ENCODE measurements at regions not wholly inside any gene's neighbourhood (a gene's known extent, or its start where the extent isn't known, plus 50 kb on each side); places are given as distances from the start of the nearest gene placed in this dataset.
"Not testable (repeated sequence)": the region's sequence is repeated elsewhere in the genome, so short reads cannot be mapped to it uniquely, and the experiment has no call there.

DNA sequence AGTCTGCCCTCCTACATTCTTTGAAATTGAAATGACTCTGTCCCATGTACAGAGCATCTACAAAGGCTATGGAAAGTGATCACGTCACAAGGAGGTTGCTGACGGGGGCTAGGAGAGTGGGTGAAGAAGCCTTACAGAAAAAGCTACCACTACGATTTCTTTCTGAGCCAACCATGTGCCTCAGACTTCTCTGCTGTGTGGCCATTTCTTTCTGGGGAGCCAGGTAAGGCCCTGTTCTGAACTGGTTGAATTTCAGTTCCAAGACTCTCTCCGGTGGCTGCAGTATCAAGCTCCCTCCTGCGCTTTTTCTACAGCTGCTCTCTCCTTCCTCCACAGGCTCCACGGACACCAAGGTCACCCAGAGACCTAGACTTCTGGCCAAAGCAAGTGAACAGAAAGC lies 112.5 kb upstream of the PRSS1 start:
- no peak for DNase-seq (ENCODE audit: low read depth)

- not testable (repeated sequence) for DNase-seq (ENCODE audit: low read depth)
These were observed 113.2 kb upstream of the PRSS1 start for GRCh38 chr7:142636107-142636506.

DNA sequence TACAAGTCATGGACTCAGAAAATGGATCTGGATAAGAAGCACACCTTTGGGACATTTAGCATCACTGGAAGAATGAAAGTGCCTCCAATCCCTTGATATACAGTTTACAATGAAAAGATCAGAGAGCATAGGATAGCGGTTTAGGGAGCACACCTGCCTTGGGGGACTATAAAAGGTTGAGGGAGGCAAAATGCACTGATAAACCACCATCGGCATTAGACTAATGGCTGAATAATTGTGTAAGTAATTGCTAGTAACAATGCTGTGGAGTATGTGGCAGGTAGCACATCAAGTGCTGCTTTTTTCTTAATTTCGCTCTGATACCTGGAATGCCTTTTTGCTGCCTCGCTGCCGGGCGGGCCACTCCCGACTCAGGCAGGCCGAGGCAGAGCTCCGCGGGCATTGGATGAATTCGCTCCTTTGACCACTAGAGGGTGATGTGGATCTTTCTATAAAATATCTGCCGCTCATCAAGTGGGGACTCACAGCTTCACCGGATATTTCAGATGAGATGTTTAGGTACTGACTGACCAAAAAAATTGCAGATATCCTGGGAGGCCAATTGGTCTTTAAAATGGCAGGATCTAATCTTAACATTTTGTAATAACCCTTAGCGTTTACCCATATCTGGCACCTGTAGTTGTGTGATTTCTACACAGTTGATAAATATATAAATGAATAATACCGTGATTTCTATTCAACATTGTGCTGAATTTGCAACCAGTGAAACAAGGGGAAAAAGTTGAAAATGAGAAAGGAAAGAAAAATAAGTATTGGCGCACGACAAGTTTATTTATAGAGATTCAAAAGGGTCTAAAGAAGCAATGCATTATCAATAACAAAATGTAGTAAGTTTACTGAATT lies 116.8 kb upstream of the PRSS1 start:
- peak; percentile 16 for DNase-seq (ENCODE audit: low read depth)

- peak; percentile 28 for DNase-seq (ENCODE audit: low read depth)
These were observed 119.5 kb upstream of the PRSS1 start for GRCh38 chr7:142629588-142630260.

GRCh38 chr7:142628945-142629344 lies 120.3 kb upstream of the PRSS1 start:
- no peak for DNase-seq (ENCODE audit: low read depth)

DNA sequence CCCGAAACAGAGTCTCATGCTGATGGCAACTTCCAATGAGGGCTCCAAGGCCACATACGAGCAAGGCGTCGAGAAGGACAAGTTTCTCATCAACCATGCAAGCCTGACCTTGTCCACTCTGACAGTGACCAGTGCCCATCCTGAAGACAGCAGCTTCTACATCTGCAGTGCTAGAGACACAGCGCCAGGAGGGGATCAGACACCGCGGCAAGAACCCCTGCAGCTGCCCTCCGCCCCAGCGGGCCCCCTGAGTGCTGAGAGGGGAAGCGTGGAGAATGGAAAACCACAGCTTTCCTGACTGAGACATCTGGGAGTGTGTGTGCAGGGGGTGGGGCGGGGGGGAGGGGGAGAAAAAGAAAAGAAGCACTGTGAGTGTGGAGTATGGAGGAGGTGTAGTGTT lies 122.0 kb upstream of the PRSS1 start:
- DNase-seq (ENCODE audit: low read depth), result not testable (repeated sequence)

DNA sequence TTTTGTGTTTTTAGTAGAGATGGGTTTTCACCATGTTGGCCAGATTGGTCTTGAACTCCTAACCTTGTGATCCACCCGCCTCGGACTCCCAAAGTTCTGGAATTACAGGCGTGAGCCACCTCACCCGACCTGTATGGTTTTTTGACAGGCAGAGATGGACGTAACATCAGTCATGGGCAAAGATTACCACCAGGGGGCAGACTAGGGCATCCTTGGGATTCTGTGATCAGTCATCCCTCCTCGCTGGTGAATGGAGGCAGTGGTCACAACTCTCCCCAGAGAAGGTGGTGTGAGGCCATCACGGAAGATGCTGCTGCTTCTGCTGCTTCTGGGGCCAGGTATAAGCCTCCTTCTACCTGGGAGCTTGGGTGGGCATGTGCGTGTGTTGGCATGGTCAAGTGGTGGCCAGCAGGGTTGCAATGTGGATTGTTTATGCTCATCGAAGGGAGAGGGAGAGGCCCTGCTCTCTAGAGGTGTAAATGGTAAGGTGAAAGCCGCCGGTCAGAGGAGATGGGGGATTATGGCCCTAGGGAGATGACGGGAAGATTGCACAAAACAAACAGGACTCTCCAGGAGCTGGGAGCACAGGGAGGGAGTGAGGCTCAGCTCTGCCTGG lies 122.7 kb upstream of the PRSS1 start:
- no peak for DNase-seq (ENCODE audit: low read depth)

- DNase-seq (ENCODE audit: low read depth), result not testable (repeated sequence)
These were observed 124.1 kb upstream of the PRSS1 start for GRCh38 chr7:142625216-142625615.

DNA sequence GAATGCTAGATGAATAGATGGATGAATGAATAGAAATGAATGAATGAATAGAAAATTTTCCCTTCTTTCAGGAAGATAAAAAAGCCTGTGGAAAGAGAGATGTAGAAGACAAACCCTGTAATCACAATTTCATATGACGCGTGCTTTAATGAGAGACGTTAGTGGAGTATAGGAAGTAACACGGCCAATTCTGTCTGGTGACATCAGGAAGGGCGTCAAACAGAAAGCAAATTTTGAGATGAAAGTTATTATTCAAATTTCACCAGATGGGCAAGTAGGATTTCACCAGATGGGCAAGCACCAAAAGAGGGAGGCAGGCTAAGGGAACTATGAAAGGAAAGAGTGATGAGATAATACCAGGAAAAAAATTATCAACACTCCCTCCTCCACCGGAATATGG lies 128.9 kb upstream of the PRSS1 start:
- DNase-seq (ENCODE audit: low read depth), result no peak

- DNase-seq (ENCODE audit: low read depth), result no peak
These were observed 130.5 kb upstream of the PRSS1 start for GRCh38 chr7:142618655-142619351.

GRCh38 chr7:142616842-142617241 lies 132.4 kb upstream of the PRSS1 start:
- DNase-seq (ENCODE audit: low read depth), result no peak

- DNase-seq (ENCODE audit: low read depth), result no peak
These were observed 133.1 kb upstream of the PRSS1 start for GRCh38 chr7:142616121-142616643.

- no peak for DNase-seq (ENCODE audit: low read depth)
These were observed 133.8 kb upstream of the PRSS1 start for GRCh38 chr7:142615508-142615907.

DNA sequence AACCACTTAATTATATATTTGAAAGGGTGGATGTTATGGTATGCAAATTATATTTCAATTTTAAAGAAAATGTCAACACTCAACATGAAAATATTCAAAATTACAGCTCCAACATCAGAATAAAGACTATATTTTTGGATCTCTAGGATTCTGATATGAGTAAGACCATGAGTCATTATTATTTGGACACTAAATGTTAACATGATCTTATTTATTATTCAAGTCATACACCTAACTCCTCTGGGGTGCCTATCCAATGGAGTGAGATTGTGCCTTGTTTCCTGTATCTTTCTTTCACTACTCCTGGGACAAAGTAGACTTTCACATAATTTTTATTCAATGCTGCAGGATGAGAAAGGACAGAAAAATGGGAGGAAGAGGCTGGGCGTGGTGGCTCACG lies 135.2 kb upstream of the PRSS1 start:
- DNase-seq (ENCODE audit: low read depth), result no peak

DNA sequence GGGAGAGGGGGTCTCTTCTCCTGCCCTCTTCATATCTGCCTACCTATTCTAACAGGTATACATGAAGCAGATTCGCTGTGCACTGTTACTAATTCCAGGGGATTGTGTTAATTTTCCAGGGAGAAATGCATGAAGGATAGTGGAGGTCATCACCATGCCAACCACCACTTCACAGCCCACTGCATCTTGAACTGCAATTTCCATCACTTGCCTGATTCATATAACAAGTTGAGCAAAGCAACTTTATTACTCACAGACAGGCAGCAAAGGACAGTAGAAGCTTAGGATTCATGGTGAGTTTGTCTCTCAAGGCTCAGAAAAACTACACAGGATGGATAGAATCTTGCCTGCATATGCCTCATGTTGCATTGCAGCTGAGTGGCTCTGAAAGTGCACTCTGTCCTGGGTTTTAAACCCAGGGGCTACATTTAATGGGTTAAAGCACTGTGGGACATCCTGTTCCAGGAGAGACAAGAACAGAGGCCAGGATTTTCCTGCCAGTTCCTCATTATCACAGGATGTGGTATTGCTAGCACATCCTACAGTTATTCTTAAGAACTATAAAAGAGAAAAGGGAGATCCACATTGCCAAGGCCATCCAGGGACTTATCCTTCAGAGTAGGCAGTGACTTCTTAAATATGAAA lies 136.9 kb upstream of the PRSS1 start:
- DNase-seq (ENCODE audit: low read depth), result no peak

DNA sequence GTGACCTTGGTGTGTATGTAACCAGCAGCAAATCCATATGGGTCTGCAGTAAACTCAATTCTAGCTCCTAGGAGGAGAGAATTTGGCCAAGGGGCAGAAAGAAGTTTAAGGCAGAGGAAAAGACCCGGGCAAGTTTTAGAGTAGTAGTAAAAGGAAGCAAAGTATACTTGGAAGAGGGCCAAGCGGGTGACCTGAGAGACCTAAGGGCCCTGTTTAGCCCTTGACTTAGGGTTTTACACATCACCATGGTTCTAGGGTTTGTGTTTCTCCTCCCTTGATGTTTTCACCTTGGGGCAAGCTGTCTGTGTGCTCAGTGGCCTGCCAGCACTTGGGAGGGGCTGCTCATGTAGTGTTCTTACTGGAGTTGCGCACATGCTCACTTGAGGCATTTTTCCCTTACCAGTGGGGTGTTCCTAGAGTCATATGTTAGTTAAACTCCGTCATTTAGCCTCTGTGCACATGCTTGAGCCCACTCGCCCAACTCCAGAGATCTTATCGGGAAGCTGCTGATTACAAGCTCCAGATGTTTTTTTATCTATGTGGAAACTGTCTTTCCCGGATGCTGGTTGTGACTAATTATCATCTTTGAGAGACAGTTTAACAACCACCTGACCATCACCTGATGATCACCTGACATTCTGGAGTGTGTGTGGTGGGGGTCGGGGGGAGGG lies 137.6 kb upstream of the PRSS1 start:
- no peak for DNase-seq (ENCODE audit: low read depth)

DNA sequence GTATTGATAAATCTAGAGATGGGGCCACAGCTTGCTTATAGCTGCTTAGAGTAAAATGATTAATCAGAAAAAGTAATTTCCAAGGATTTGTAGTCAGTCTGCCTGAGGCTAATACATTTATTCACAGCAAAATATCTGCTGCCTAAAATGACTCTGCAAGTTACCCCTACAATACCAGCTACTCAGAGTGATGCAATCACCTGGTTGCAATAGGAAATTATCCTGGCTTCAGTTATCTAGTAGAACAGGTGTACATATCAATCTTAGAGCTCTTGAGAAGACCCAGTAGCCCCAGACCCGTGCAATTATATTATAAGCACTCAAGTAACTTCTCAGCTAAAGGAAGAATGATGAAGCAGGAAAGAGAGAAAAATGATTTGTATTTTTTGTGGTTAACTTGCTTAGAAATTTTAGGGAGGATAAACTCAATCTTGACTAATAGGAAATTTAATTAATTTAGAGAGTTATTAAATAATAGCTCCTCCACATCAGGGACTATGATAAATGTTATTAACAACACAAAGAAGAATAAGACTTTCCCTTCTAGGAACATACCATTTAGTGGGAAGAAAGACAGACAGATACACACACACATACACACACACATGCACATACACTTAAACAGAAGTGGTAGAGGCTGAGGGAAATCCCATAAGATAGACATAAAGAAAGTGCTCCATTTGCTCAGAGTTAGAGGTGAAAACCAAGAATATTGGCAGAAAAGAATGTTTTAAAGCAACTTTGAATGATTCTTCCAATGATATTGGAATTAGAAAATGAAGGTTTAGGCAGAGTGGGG lies 140.4 kb upstream of the PRSS1 start:
- no peak for DNase-seq (ENCODE audit: low read depth)

- no peak for DNase-seq (ENCODE audit: low read depth)
These were observed 141.9 kb upstream of the PRSS1 start for GRCh38 chr7:142607351-142607750.

DNA sequence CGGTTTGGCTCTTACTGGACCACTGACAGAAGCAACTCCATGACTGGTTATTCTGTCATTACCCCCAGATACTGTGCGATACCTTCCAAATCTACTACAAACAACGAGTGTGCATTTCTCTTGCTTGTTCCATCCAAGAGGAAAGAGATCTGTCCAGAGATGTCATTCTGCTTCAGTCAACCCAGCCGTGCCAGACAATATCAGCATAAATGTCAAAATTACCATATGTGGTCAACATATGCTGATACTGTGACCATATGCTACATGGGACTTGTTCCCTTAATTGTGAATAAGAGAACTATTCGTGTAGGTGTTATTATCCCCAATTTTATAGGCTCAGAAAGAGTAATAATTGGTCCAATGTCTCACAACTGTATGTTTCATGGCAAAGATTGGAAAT lies 143.2 kb upstream of the PRSS1 start:
- DNase-seq (ENCODE audit: low read depth), result no peak

DNA sequence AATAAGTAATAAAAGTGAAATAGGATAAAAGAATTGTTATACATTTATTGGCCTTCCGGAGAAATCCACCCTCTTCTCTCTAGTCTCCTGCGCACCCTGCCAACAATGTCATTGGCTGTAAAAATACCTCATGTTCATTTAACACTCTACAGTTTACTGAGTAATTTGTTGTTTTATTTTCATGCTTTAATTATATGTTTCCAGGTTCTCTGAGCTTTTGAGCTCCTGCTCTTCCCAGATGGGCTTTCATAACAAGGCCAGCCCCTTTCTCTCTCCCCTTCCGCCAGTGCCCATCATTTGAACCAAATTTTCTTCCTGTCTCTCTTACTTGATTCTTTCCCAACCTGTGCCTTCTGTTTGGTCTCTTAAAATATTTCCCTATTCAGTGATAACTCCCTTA lies 144.6 kb upstream of the PRSS1 start:
- DNase-seq (ENCODE audit: low read depth), result no peak

All from GM04503 (cell line).